Brain microvascular endothelial cell (primary cell): ENCODE measurements at regions not wholly inside any gene's neighbourhood (a gene's known extent, or its start where the extent isn't known, plus 50 kb on each side); places are given as distances from the start of the nearest gene placed in this dataset.
"Not testable (repeated sequence)": the region's sequence is repeated elsewhere in the genome, so short reads cannot be mapped to it uniquely, and the experiment has no call there.

Experiments used
- DNase-seq: peaks from one replicate; pipeline ENCODE4 v3.0.0-alpha.2; 2020
- H3K27ac ChIP-seq: fragments of 250-450 bp; sonication (Bioruptor Pico); 2 replicates; pipeline ENCODE4 v1.5.1; 2020; ENCODE audit warnings: mild to moderate bottlenecking, moderate library complexity
- H3K27me3 ChIP-seq: fragments of 250-450 bp; sonication (Bioruptor Pico); replicated peaks from 2 replicates; pipeline ENCODE4 v1.5.1; 2020; ENCODE audit warnings: mild to moderate bottlenecking
- H3K36me3 ChIP-seq: fragments of 250-450 bp; sonication (Bioruptor Pico); replicated peaks from 2 replicates; pipeline ENCODE4 v1.5.1; 2020; ENCODE audit warnings: mild to moderate bottlenecking
- H3K4me3 ChIP-seq: 2 replicates; pipeline ENCODE4 v1.5.1; 2011; ENCODE audit warnings: low read depth, mild to moderate bottlenecking, control low read depth, low read length, moderate library complexity
- CTCF ChIP-seq: IDR thresholded peaks from 2 replicates; pipeline ENCODE4 v1.5.1; 2011; ENCODE audit warnings: low read depth, mild to moderate bottlenecking, moderate library complexity, low read length, control low read depth, inconsistent platforms; ENCODE audit errors: missing control alignments
- in situ Hi-C: cut with HindIII; loops from 2 replicates; pipeline ENCODE4 v1.10.0; 2017; ENCODE audit warnings: low sequenced_read_pairs, low pct_ligation_motif_present

GRCh38 chr16:65372171-65372570, 250.3 kb upstream of the CDH11 start:
- H3K27ac ChIP-seq = no peak overlapping the region
- H3K27me3 ChIP-seq = no peaks in the 10 kb centered on the region
- H3K4me3 ChIP-seq = no peak overlapping the region
- TF ChIP-seq CTCF = no peak
- H3K36me3 ChIP-seq = no peaks in the 10 kb centered on the region
- in situ Hi-C loops = no loop called here
- no peak for DNase-seq

GRCh38 chr16:65365732-65366715, 244.2 kb upstream of the CDH11 start:
- no peak overlapping the region for H3K4me3 ChIP-seq
- in situ Hi-C loops = no loop called here
- H3K27me3 ChIP-seq = no peaks in the 10 kb centered on the region
- no peak for TF ChIP-seq CTCF
- H3K36me3 ChIP-seq = no peaks in the 10 kb centered on the region
- DNase-seq = no peak
- H3K27ac ChIP-seq = no peak overlapping the region

GRCh38 chr16:65356721-65357120, 234.9 kb upstream of the CDH11 start:
- H3K36me3 ChIP-seq, H3K4me3 ChIP-seq, H3K27me3 ChIP-seq, in situ Hi-C loops, H3K27ac ChIP-seq, DNase-seq: not testable (repeated sequence)

GRCh38 chr16:65355706-65356105, 233.8 kb upstream of the CDH11 start:
- TF ChIP-seq CTCF = no peak
- Histone ChIP-seq H3K36me3 (no peaks in the 10 kb centered on the region), H3K27me3 (no peaks in the 10 kb centered on the region), H3K27ac (no peak overlapping the region), H3K4me3 (no peak overlapping the region)
- in situ Hi-C loops = no loop called here
- no peak for DNase-seq

- Histone ChIP-seq H3K36me3 (no peaks in the 10 kb centered on the region), H3K27me3 (no peaks in the 10 kb centered on the region), H3K4me3 (no peak overlapping the region), H3K27ac (no peak overlapping the region)
- DNase-seq = no peak
- no peak for TF ChIP-seq CTCF
- in situ Hi-C loops = no loop called here
Measured at GRCh38 chr16:65353183-65353582, 231.3 kb upstream of the CDH11 start.

- in situ Hi-C loops = no loop called here
- H3K36me3 ChIP-seq = no peaks in the 10 kb centered on the region
Measured at GRCh38 chr16:65349626-65350025, 227.8 kb upstream of the CDH11 start.

More at GRCh38 chr16:65349626-65350025, 227.8 kb upstream of the CDH11 start:
- TF ChIP-seq CTCF = no peak
- DNase-seq = no peak
- Histone ChIP-seq H3K27ac (no peak overlapping the region), H3K27me3 (no peaks in the 10 kb centered on the region), H3K4me3 (no peak overlapping the region)
